H1 (cell line): ENCODE measurements at regions not wholly inside any gene's neighbourhood (a gene's known extent, or its start where the extent isn't known, plus 50 kb on each side); places are given as distances from the start of the nearest gene placed in this dataset.
A peak's percentile ranks its signal among the peaks of the same experiment; 100 is the strongest.

ENCODE experiments used
- BACH1 ChIP-seq: IDR thresholded peaks from 2 replicates; pipeline ENCODE4 v1.6.1; 2012; ENCODE audit warnings: low read length, improper control_type of control experiment
- BRCA1 ChIP-seq: IDR thresholded peaks from 2 replicates; pipeline ENCODE4 v1.6.1; 2012; ENCODE audit warnings: low read depth, low read length, improper control_type of control experiment
- CBX8 ChIP-seq: fragments of 300-800, 300-1000 bp; sonication (generic); IDR thresholded peaks from 2 replicates; pipeline ENCODE4 v1.7.1; 2016; ENCODE audit warnings: low read depth, low read length, borderline replicate concordance
- CTBP2 ChIP-seq: IDR thresholded peaks from 2 replicates; pipeline ENCODE4 v1.7.0; 2011; ENCODE audit warnings: borderline replicate concordance, mild to moderate bottlenecking, moderate library complexity, mixed read lengths, low read length; ENCODE audit not compliant: insufficient read depth, insufficient read length
- EP300 ChIP-seq, 2 experiments: IDR thresholded peaks; 1 replicate in 1 of 2; 2 replicates in 1 of 2; pipeline ENCODE4 v1.6.1; 2011 to 2012; ENCODE audit warnings: low read depth in 2 of 2, low read length in 2 of 2, mild to moderate bottlenecking in 2 of 2, borderline replicate concordance in 1 of 2, inconsistent platforms in 1 of 2, moderate library complexity in 1 of 2
- KDM4A ChIP-seq: IDR thresholded peaks from one replicate; pipeline ENCODE4 v1.7.1; 2012; ENCODE audit warnings: low read depth, mild to moderate bottlenecking, moderate library complexity, low read length, inconsistent platforms; ENCODE audit not compliant: severe bottlenecking
- MAFK ChIP-seq: IDR thresholded peaks from 2 replicates; pipeline ENCODE4 v1.6.1; 2012; ENCODE audit warnings: low read depth, mild to moderate bottlenecking, improper control_type of control experiment, low read length
- POU5F1 ChIP-seq: IDR thresholded peaks from 2 replicates; pipeline ENCODE4 v1.6.1; 2011; ENCODE audit warnings: low read depth, mild to moderate bottlenecking, low read length, moderate library complexity
- RBBP5 ChIP-seq: IDR thresholded peaks from 2 replicates; pipeline ENCODE4 v1.7.1; 2012; ENCODE audit warnings: low read depth, mild to moderate bottlenecking, inconsistent platforms, low read length, moderate library complexity, borderline replicate concordance
- RXRA ChIP-seq: IDR thresholded peaks from 2 replicates; pipeline ENCODE4 v1.6.1; 2011; ENCODE audit warnings: low read depth, mild to moderate bottlenecking, low read length, moderate library complexity; ENCODE audit not compliant: insufficient read depth
- SIN3A ChIP-seq, 2 experiments: IDR thresholded peaks in 1 of 2; conservative IDR thresholded peaks in 1 of 2; 2 replicates each; pipeline ENCODE4 v1.6.1; 2011 to 2012; ENCODE audit warnings: low read length in 2 of 2, improper control_type of control experiment in 1 of 2, low read depth in 1 of 2, mild to moderate bottlenecking in 1 of 2
- SIX5 ChIP-seq: IDR thresholded peaks from 2 replicates; pipeline ENCODE4 v1.6.1; 2011; ENCODE audit warnings: mild to moderate bottlenecking, low read depth, low read length
- TEAD4 ChIP-seq: IDR thresholded peaks from 2 replicates; pipeline ENCODE4 v1.6.1; 2012; ENCODE audit warnings: low read depth, low read length, inconsistent platforms, mixed read lengths

DNA sequence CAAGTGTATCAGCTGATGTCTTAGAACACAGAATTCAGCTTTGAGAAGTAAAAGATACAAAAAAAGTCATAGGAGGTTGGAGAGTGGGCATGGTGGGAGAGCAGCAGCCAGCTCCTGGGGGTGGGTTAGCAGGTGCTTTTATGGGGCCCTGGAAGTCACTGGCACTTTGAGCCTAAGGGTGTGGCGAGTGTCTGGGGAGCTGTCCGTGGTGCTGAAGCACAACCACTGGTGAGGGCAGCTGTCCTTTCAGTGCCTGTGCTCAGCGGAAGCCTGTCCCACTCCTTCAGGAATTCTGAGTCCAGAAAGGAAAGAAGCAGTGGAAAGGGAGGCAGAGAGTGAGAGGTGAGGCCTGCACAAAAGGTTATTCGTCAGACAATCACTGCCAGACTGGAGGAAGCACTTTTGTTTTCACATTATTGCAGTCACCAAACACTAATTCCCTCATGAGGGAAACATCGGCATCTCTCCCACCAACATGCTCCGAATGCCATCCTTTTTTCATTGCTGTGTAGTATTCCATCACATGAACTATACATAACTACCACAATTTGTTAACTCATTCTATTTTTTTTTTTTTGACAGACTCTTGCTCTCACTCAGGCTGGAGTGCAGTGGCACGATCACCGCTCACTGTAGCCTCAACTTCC, 59.4 kb upstream of the RAPGEF1 start (continued):
- TF ChIP-seq RXRA (no peak), BACH1 (no peak), SIN3A (conservative IDR thresholded peaks at IDR 0.05 in 1 of 2, IDR thresholded peaks at IDR 0.05 in 1 of 2; ENCODE audit: low read depth in 1 of 2, low read length in 2 of 2) (peak; percentile 75 to 93; a peak in 3 of 4 replicates), KDM4A (no peak), TEAD4 (0 out of 2 replicates have a peak, but pooled peaks have one; percentile 12), EP300 (IDR thresholded peaks at IDR 0.05; ENCODE audit: borderline replicate concordance in 1 of 2, low read depth in 2 of 2, low read length in 2 of 2) (no peak), POU5F1 (no peak), BRCA1 (no peak), MAFK (no peak), CBX8 (no peak), SIX5 (no peak), CTBP2 (no peak), RBBP5 (no peak)
